ENCODE measurements at regions not wholly inside any gene's neighbourhood (a gene's known extent, or its start where the extent isn't known, plus 50 kb on each side); places are given as distances from the start of the nearest gene placed in this dataset.

- no peak overlapping the region for H3K27ac ChIP-seq
- no peak for TF ChIP-seq ZFX (IDR thresholded peaks at IDR 0.05)
- TF ChIP-seq CTCF (conservative IDR thresholded peaks at IDR 0.05) = no peak
These were observed 94.2 kb downstream of the FOXD1 start for GRCh38 chr5:73354406-73354805.

- H3K27ac ChIP-seq = no peak overlapping the region
- no peak for TF ChIP-seq CTCF (conservative IDR thresholded peaks at IDR 0.05)
- TF ChIP-seq ZFX (IDR thresholded peaks at IDR 0.05) = no peak
These were observed 95.8 kb downstream of the FOXD1 start for GRCh38 chr5:73352649-73353230.

- no peak overlapping the region for H3K27ac ChIP-seq
These were observed 96.3 kb downstream of the FOXD1 start for GRCh38 chr5:73352243-73352642.

GRCh38 chr5:73351593-73351992 lies 97.0 kb downstream of the FOXD1 start:
- no peak for TF ChIP-seq ZFX (IDR thresholded peaks at IDR 0.05)
- TF ChIP-seq CTCF (conservative IDR thresholded peaks at IDR 0.05) = no peak
- H3K27ac ChIP-seq = no peak overlapping the region

More at GRCh38 chr5:73352243-73352642, 96.3 kb downstream of the FOXD1 start:
- TF ChIP-seq CTCF (conservative IDR thresholded peaks at IDR 0.05) (no peak), ZFX (IDR thresholded peaks at IDR 0.05) (no peak)

- no peak overlapping the region for H3K27ac ChIP-seq
- no peak for TF ChIP-seq ZFX (IDR thresholded peaks at IDR 0.05)
These were observed 101.6 kb downstream of the FOXD1 start for GRCh38 chr5:73346878-73347408.

- TF ChIP-seq ZFX (IDR thresholded peaks at IDR 0.05) = no peak
- TF ChIP-seq CTCF (conservative IDR thresholded peaks at IDR 0.05) = no peak
These were observed 103.7 kb downstream of the FOXD1 start for GRCh38 chr5:73344835-73345234.

GRCh38 chr5:73339711-73340110 lies 108.9 kb downstream of the FOXD1 start:
- no peak overlapping the region for H3K27ac ChIP-seq
- TF ChIP-seq CTCF (conservative IDR thresholded peaks at IDR 0.05) = no peak
- TF ChIP-seq ZFX (IDR thresholded peaks at IDR 0.05) = no peak

More at GRCh38 chr5:73344835-73345234, 103.7 kb downstream of the FOXD1 start:
- no peak overlapping the region for H3K27ac ChIP-seq

GRCh38 chr5:73339051-73339575 lies 109.5 kb downstream of the FOXD1 start:
- H3K27ac ChIP-seq = peak overlapping the region; percentile 53
- TF ChIP-seq ZFX (IDR thresholded peaks at IDR 0.05) = no peak
- TF ChIP-seq CTCF (conservative IDR thresholded peaks at IDR 0.05) = no peak
